Neural progenitor cell (in vitro differentiated cells): ENCODE measurements at regions not wholly inside any gene's neighbourhood (a gene's known extent, or its start where the extent isn't known, plus 50 kb on each side); places are given as distances from the start of the nearest gene placed in this dataset.

Source experiments
- DNase-seq: peaks from one replicate; pipeline ENCODE4 v3.0.0-alpha.2; 2016; ENCODE audit warnings: low spot score
- H2AFZ ChIP-seq: fragments of 200-600 bp; sonication (generic); replicated peaks from 2 replicates; pipeline ENCODE4 v1.6.1; 2016; ENCODE audit warnings: antibody characterized with exemption
- H3F3A ChIP-seq: fragments of 200-600 bp; sonication (generic); 2 replicates; pipeline ENCODE4 v1.6.1; 2016; ENCODE audit warnings: antibody characterized with exemption, low read depth
- H3K27ac ChIP-seq: fragments of 200-600 bp; sonication (generic); 2 replicates; pipeline ENCODE4 v1.5.1; 2016; ENCODE audit warnings: mild to moderate bottlenecking
- H3K27me3 ChIP-seq: fragments of 200-600 bp; sonication (generic); 2 replicates; pipeline ENCODE4 v1.6.1; 2016; ENCODE audit warnings: mild to moderate bottlenecking, moderate library complexity
- H3K36me3 ChIP-seq: fragments of 200-600 bp; sonication (generic); 2 replicates; pipeline ENCODE4 v1.5.1; 2016
- H3K4me1 ChIP-seq: fragments of 200-600 bp; sonication (generic); 2 replicates; pipeline ENCODE4 v1.6.1; 2016; ENCODE audit warnings: mixed run types
- H3K4me2 ChIP-seq: fragments of 200-600 bp; sonication (generic); 2 replicates; pipeline ENCODE4 v1.6.1; 2016
- H3K4me3 ChIP-seq: fragments of 200-600 bp; sonication (generic); 2 replicates; pipeline ENCODE4 v1.5.1; 2016
- H3K79me2 ChIP-seq: fragments of 200-600 bp; sonication (generic); 2 replicates; pipeline ENCODE4 v1.6.1; 2016; ENCODE audit warnings: low read depth
- H3K9ac ChIP-seq: fragments of 200-600 bp; sonication (generic); 2 replicates; pipeline ENCODE4 v1.6.1; 2016
- H3K9me3 ChIP-seq: fragments of 200-600 bp; sonication (generic); 2 replicates; pipeline ENCODE4 v1.5.1; 2016; ENCODE audit warnings: low read depth
- H4K20me1 ChIP-seq: fragments of 200-600 bp; sonication (generic); 2 replicates; pipeline ENCODE4 v1.6.1; 2016; ENCODE audit warnings: low read depth
- H3K27ac Mint-ChIP-seq: 3 replicates; pipeline ENCODE4 v1.8.0; 2021; ENCODE audit warnings: mixed read lengths
- H3K27me3 Mint-ChIP-seq: 2 replicates; pipeline ENCODE4 v1.8.0; 2022; ENCODE audit warnings: low read depth, mild to moderate bottlenecking, inconsistent platforms, moderate library complexity, mixed read lengths; ENCODE audit not compliant: insufficient read depth
- H3K36me3 Mint-ChIP-seq: 3 replicates; pipeline ENCODE4 v1.8.0; 2021; ENCODE audit warnings: mixed read lengths
- H3K4me1 Mint-ChIP-seq: 3 replicates; pipeline ENCODE4 v1.8.0; 2021; ENCODE audit warnings: mixed read lengths
- H3K4me3 Mint-ChIP-seq: 3 replicates; pipeline ENCODE4 v1.8.0; 2021; ENCODE audit warnings: mild to moderate bottlenecking, moderate library complexity, mixed read lengths
- H3K9me3 Mint-ChIP-seq: 3 replicates; pipeline ENCODE4 v1.8.0; 2020; ENCODE audit warnings: mixed read lengths
- EZH2 ChIP-seq: fragments of 200-600 bp; sonication (generic); IDR thresholded peaks from 2 replicates; pipeline ENCODE4 v1.6.1; 2017; ENCODE audit warnings: antibody characterized with exemption, mild to moderate bottlenecking, moderate library complexity
- EZH2phosphoT487 ChIP-seq: fragments of 200-600 bp; sonication (generic); IDR thresholded peaks from 2 replicates; pipeline ENCODE4 v1.6.1; 2017; ENCODE audit warnings: antibody characterized with exemption
- TF ChIP-seq, protein P1 (sequence below): fragments of 200-600 bp; sonication (generic); IDR thresholded peaks from 2 replicates; pipeline ENCODE4 v1.5.1; 2017; ENCODE audit warnings: antibody characterized with exemption, mild to moderate bottlenecking

DNA sequence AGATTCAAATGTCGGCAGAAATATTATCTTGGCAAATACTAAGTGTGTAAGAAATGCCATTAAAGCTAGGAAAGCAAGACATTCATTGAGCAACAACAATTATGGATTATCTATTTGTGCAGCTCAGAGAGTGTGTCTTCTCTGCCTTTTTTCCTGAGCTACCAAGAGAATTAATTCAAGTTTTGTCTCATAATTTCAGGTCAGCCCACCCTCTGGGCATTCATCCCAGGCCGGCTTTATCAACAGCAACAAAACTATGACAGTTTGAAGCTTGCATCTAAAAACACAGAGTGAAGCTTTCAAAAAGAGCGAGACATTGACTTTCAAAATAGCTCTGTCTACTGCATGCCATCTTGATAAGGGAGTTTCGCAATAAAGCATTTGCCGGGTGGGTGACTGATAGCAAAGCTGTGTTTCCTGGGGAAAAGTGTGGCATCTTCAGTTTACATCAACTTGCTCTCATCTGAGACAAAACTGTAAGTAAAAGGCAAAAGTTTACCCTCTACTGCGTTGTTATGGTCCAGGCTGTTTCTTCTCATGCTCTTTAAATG is 182.4 kb downstream of the IRX1 start:
- Histone ChIP-seq H3K4me1 (peaks cover 16% of the 10 kb centered on the region), H2AFZ (no peak overlapping the region), H3K4me2 (no peak overlapping the region), H3K79me2 (no peaks in the 10 kb centered on the region), H3K36me3 (no peaks in the 10 kb centered on the region), H3K9ac (no peak overlapping the region), H3K27me3 (no peaks in the 10 kb centered on the region), H3K9me3 (no peaks in the 10 kb centered on the region), H3K4me3 (no peak overlapping the region), H3F3A (peaks cover 6% of the 10 kb centered on the region), H4K20me1 (no peaks in the 10 kb centered on the region), H3K27ac (no peak overlapping the region)
- Mint-ChIP-seq H3K4me1 (peaks cover 13% of the 10 kb centered on the region), H3K4me3 (no peak overlapping the region), H3K9me3 (no peaks in the 10 kb centered on the region), H3K36me3 (no peaks in the 10 kb centered on the region), H3K27ac (no peak overlapping the region), H3K27me3 (peaks cover 2% of the 10 kb centered on the region)
- DNase-seq = no peak
- TF ChIP-seq EZH2phosphoT487 (no peak), EZH2 (no peak)
- TF ChIP-seq, protein P1, sequence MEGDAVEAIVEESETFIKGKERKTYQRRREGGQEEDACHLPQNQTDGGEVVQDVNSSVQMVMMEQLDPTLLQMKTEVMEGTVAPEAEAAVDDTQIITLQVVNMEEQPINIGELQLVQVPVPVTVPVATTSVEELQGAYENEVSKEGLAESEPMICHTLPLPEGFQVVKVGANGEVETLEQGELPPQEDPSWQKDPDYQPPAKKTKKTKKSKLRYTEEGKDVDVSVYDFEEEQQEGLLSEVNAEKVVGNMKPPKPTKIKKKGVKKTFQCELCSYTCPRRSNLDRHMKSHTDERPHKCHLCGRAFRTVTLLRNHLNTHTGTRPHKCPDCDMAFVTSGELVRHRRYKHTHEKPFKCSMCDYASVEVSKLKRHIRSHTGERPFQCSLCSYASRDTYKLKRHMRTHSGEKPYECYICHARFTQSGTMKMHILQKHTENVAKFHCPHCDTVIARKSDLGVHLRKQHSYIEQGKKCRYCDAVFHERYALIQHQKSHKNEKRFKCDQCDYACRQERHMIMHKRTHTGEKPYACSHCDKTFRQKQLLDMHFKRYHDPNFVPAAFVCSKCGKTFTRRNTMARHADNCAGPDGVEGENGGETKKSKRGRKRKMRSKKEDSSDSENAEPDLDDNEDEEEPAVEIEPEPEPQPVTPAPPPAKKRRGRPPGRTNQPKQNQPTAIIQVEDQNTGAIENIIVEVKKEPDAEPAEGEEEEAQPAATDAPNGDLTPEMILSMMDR = no peak

DNA sequence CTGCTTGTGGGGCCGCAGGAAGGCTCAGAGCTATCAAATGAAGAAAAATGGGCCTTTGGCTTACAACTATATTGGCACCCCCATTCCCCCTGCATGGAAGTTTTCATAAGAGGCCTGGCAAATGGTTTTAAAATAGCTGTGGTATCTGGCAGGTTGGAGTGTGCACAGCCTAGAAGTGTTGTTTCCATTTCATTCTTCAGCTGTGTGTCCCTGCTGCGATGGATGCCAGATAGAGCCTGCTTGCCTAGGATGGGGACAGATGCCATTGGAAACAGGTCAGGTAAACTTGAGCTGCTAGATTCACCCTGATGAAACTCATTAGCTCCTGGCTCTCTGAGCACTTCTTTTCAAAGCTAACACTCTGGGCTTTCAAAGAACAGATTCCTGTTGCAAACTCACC is 183.3 kb downstream of the IRX1 start:
- Mint-ChIP-seq H3K27ac (no peak overlapping the region), H3K4me3 (no peak overlapping the region), H3K4me1 (peaks cover 13% of the 10 kb centered on the region), H3K27me3 (peaks cover 2% of the 10 kb centered on the region), H3K9me3 (no peaks in the 10 kb centered on the region), H3K36me3 (no peaks in the 10 kb centered on the region)
- no peaks in the 10 kb centered on the region for H3K27me3 ChIP-seq
- H2AFZ ChIP-seq = no peak overlapping the region
- peaks cover 8% of the 10 kb centered on the region for H3K4me1 ChIP-seq
- H3K9me3 ChIP-seq = no peaks in the 10 kb centered on the region
- no peak overlapping the region for H3K4me2 ChIP-seq
- H3F3A ChIP-seq = peaks cover 4% of the 10 kb centered on the region
- H3K4me3 ChIP-seq = no peak overlapping the region
- no peak overlapping the region for H3K27ac ChIP-seq
- H3K79me2 ChIP-seq = no peaks in the 10 kb centered on the region
- H3K36me3 ChIP-seq = no peaks in the 10 kb centered on the region
- no peaks in the 10 kb centered on the region for H4K20me1 ChIP-seq
- TF ChIP-seq, protein P1 = no peak
- TF ChIP-seq EZH2phosphoT487 (no peak), EZH2 (no peak)
- DNase-seq = no peak
- no peak overlapping the region for H3K9ac ChIP-seq

DNA sequence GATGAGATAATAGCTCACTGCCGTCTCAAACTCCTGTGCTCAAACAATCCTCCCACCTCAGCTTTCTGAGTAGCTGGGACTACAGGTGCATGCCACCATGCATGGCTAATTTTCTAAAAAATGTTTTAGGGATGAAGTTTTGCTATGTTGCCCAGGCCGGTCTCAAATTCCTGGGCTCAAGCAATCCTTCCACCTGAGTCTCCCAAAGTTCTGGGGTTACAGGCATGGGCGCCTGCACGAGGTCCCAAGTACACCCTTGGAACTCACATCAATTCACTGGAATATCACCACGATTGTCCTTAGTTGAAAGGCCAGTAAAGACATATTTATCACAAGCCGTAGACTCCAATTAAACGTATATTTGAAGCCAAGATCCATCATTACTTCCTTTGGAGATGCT is 184.6 kb downstream of the IRX1 start:
- TF ChIP-seq EZH2 (no peak), EZH2phosphoT487 (no peak)
- TF ChIP-seq, protein P1 = no peak
- Histone ChIP-seq H3K4me2 (no peak overlapping the region), H3K27me3 (no peaks in the 10 kb centered on the region), H4K20me1 (no peaks in the 10 kb centered on the region), H3K4me3 (no peak overlapping the region), H3K27ac (no peak overlapping the region), H3K9ac (no peak overlapping the region), H3K9me3 (no peaks in the 10 kb centered on the region), H3K36me3 (no peaks in the 10 kb centered on the region), H3K79me2 (no peaks in the 10 kb centered on the region), H2AFZ (no peak overlapping the region), H3K4me1 (no peaks in the 10 kb centered on the region), H3F3A (no peaks in the 10 kb centered on the region)
- H3K4me1 Mint-ChIP-seq = peaks cover 11% of the 10 kb centered on the region
- no peaks in the 10 kb centered on the region for H3K9me3 Mint-ChIP-seq
- H3K27ac Mint-ChIP-seq = no peak overlapping the region
- peaks cover 2% of the 10 kb centered on the region for H3K27me3 Mint-ChIP-seq
- no peak overlapping the region for H3K4me3 Mint-ChIP-seq
- H3K36me3 Mint-ChIP-seq = no peaks in the 10 kb centered on the region
- no peak for DNase-seq
